ENCODE measurements at regions not wholly inside any gene's neighbourhood (a gene's known extent, or its start where the extent isn't known, plus 50 kb on each side); places are given as distances from the start of the nearest gene placed in this dataset.

GRCh38 chr5:74363603-74364205 lies 276.8 kb downstream of the ENC1 start:
- Histone ChIP-seq H3K4me1 (peaks cover 30% of the 10 kb centered on the region), H3K27ac (no peak overlapping the region), H4K20me1 (no peaks in the 10 kb centered on the region), H3K4me3 (no peak overlapping the region), H3K9ac (no peak overlapping the region), H3K4me2 (peak overlapping the region; percentile 86), H3K27me3 (no peaks in the 10 kb centered on the region), H3K36me3 (no peaks in the 10 kb centered on the region), H3K9me3 (no peaks in the 10 kb centered on the region)
- no peak for TF ChIP-seq Cebpa-rat (IDR thresholded peaks at IDR 0.05)

DNA sequence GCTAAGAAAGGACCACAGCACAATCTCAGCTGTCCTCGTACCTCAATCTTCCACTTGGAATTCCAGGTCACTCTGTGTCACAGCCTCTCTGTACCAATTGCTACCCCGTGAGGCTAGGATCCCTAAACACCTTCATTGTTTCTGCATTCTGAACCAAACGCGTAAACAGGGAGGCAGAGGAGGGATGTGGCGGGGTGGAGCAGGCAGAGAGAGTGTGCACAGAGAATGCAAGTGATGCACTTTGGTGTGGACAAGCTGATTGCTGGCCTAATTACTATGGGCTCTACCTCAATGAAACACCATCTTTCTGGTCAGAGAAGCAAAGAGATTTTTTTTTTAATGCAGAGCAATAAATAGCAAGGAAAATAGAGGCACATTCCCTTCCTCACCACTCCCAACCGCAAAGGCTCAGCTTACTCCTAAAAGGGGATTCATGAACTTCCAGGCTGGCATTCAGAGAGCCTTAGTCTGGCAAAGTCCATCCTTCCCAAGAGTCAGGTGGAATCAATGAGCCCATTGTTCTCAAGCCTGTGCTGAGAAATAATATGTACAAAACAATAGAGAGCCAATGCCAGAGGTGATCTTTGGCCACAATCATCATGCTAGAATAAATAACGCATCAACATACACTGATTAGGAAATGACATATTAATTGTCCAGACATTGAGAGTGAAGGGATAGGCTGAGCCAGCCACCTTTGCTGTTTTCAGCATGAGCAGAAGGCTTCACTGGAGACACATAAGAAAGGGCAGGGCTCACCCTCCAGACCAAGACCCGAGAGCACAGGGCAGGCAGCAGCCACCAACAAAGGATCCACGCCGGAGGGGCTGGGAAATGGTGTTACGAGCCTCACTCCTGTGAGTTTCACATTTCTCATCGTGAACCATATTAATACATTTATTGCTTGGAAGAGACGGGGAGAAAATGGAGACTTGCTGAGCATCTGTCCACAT lies 278.8 kb downstream of the ENC1 start:
- Histone ChIP-seq H3K36me3 (no peaks in the 10 kb centered on the region), H3K9ac (no peak overlapping the region), H3K27me3 (no peaks in the 10 kb centered on the region; the same call in 1 of the 2 replicates), H3K9me3 (no peaks in the 10 kb centered on the region), H3K4me1 (peaks cover 30% of the 10 kb centered on the region), H4K20me1 (no peaks in the 10 kb centered on the region), H3K4me3 (no peak overlapping the region), H3K4me2 (no peak overlapping the region), H3K27ac (no peak overlapping the region)
- TF ChIP-seq Cebpa-rat (IDR thresholded peaks at IDR 0.05), result no peak

DNA sequence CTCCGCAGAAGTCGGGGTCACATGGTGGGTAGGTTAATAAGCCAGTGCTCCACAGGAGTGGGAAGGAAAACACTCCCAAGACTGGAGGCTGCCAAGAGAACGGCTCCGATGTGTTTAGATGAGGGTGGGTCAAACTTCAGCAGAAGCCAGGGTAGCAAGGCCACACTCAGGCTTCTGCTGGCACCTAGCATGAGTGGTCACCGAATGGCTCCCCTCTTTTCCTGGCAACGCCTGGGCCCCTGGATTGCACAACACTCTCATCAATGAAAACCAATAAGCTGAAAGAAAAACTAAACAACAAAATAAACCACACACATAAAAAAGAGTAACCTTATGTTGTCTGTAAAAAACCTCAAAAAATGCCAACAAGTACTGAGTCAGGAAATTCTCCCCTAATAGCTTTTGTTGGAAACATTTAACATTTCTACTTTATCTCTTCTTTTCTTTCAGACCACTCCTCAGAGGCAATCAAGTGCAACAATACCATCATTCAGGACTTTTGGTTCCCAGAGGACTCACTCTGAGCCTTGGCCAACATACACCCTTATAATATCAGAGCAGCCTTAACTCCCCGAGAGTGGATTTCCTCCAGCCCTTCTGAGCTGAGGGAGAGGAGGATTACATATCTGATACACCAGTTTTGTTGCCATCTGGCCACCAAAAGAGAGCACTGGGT lies 279.9 kb downstream of the ENC1 start:
- Histone ChIP-seq H3K4me2 (no peak overlapping the region), H3K27ac (no peak overlapping the region), H3K4me3 (no peak overlapping the region), H4K20me1 (no peaks in the 10 kb centered on the region), H3K36me3 (no peaks in the 10 kb centered on the region), H3K27me3 (no peaks in the 10 kb centered on the region; the same call in 1 of the 2 replicates), H3K9ac (no peak overlapping the region), H3K9me3 (no peaks in the 10 kb centered on the region), H3K4me1 (peaks cover 30% of the 10 kb centered on the region)
- TF ChIP-seq Cebpa-rat (IDR thresholded peaks at IDR 0.05), result no peak

- Histone ChIP-seq H3K4me1 (peaks cover 32% of the 10 kb centered on the region), H3K9ac (no peak overlapping the region), H3K27ac (no peak overlapping the region), H3K9me3 (no peaks in the 10 kb centered on the region), H3K4me2 (no peak overlapping the region), H4K20me1 (no peaks in the 10 kb centered on the region), H3K4me3 (no peak overlapping the region), H3K27me3 (no peaks in the 10 kb centered on the region; the same call in 1 of the 2 replicates), H3K36me3 (no peaks in the 10 kb centered on the region)
- no peak for TF ChIP-seq Cebpa-rat (IDR thresholded peaks at IDR 0.05)
Measured at GRCh38 chr5:74357827-74358226, 282.7 kb downstream of the ENC1 start.

DNA sequence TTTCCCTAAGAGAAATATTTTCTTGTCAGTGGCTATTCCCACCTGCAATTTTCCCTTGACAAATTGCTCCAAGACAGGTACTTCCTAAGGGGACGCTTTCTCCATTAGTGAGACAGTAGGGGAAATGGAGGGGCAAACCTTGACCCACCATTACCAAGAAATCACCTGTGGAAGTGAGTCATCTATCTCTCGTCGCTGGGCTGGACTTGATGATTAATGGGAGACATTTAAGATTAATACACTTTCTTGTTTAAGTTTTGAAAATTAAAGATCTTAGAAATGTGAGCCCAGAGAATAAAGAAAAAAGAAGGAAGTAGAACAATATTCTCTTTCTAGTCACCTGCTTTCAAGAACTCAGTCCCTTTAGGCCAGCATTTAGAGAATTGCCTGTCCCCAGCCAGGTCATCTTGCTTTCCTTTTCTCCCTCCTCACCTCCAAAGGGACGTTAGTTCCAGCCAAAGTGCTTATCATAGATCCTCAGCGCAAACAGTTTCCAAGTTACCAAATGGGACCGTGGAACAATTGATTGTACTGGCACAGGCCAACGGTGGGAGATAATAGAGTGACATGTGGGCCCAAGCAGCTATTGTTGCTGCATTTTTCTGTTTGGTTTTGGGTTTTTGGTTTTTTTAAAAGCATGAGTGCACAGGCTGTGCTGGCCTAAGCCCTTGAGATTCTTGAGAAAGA lies 284.4 kb downstream of the ENC1 start:
- no peak overlapping the region for H3K27ac ChIP-seq

DNA sequence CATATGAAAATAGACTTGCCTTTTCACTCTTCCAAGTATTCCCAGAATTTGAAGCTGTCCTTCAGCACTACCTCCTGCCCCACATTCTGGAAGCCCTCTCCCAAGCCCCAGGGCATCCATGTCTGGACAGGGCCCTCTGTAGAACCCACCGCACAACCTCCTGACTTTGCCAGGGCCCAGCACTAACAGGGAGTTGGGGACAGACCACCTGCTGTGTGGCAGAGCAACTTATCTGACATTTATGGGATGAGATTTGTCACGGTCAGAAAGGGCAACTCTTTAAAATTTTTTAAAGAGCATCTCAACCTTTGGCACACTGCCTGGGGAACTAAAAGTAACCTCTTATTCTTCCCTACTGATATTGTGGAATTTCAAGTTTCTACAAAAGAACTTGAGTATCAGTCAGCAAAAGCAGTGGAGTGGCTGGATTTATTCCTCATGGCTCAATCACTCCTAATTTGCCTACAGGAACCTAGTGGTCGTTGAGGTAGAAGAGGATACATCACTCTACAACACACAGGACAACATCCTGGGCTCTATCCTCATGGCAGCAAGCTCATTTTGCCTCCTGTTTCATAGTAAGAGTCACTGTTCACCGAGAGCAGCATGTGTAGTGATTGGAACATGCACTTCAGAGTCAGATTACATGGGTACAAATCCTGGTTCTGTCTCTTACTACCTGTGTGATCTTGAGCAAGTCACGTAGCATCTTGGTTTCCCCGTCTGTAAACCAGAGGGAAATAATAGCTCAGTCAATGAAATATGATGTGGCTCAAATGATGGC lies 285.3 kb downstream of the ENC1 start:
- Histone ChIP-seq H3K4me3 (no peak overlapping the region), H3K4me2 (no peak overlapping the region), H3K36me3 (no peaks in the 10 kb centered on the region), H3K27me3 (no peaks in the 10 kb centered on the region; the same call in 1 of the 2 replicates), H3K4me1 (peaks cover 14% of the 10 kb centered on the region), H4K20me1 (no peaks in the 10 kb centered on the region), H3K9ac (no peak overlapping the region), H3K9me3 (no peaks in the 10 kb centered on the region), H3K27ac (no peak overlapping the region)
- no peak for TF ChIP-seq Cebpa-rat (IDR thresholded peaks at IDR 0.05)

More for the DNA sequence above, 284.4 kb downstream of the ENC1 start:
- TF ChIP-seq Cebpa-rat (IDR thresholded peaks at IDR 0.05), result no peak
- Histone ChIP-seq H3K4me2 (no peak overlapping the region), H3K4me3 (no peak overlapping the region), H3K27me3 (no peaks in the 10 kb centered on the region; the same call in 1 of the 2 replicates), H3K9me3 (no peaks in the 10 kb centered on the region), H3K4me1 (peaks cover 23% of the 10 kb centered on the region), H4K20me1 (no peaks in the 10 kb centered on the region), H3K36me3 (no peaks in the 10 kb centered on the region), H3K9ac (no peak overlapping the region)

DNA sequence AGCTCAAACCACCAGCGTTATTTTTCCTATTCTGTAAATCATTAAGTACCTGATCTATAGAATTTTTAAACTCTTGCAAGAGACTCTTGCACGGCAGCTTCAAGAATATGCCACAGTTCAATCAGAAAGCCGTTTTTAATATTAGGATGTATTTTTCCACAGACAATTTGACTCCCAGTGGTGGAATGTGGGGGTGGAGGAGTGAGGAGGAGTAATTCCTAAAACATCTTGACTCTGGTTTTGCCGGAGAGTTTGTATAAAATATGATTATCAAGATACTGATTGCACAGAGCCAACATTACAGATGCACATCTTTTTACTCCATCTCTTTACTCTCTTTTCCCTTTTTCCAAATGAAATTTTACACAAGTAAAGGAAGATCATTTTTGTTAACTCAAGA lies 288.3 kb downstream of the ENC1 start:
- Histone ChIP-seq H3K4me1 (peaks cover 14% of the 10 kb centered on the region), H3K4me3 (no peak overlapping the region), H3K27ac (no peak overlapping the region), H3K4me2 (no peak overlapping the region), H3K27me3 (no peaks in the 10 kb centered on the region), H4K20me1 (no peaks in the 10 kb centered on the region), H3K36me3 (no peaks in the 10 kb centered on the region), H3K9ac (no peak overlapping the region), H3K9me3 (no peaks in the 10 kb centered on the region)
- no peak for TF ChIP-seq Cebpa-rat (IDR thresholded peaks at IDR 0.05)

DNA sequence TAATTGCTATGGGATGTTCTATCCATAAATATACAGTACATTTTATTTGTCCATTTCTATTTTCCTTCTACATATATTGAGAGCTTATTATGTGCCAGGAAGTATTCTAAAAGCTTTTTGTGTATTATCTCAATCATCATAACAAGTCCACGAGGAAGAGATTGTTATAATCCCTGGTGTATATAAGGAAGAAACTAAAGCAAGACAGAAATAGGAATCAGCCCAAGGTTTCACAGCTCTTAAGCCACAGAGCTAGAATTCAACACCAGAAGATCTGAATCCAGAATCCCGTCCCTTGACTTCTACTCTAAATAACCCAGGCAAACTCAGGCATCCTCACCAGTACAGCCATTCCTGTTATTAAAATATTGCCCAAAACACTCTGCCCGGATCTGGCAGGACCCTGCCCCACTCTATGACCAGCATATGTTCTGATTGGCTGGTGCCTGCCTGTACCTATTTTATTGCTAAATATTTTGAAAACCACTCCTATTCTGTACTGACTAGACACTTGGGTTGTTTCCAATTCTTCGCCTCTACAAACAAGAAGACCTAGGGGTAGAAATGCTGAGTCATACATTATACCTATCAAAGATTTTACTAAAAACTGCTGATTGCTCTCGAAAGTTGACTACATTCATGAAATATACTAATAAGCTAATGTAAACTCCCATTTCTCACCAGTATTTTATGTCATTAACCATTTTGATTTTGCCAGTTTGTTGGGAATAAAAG lies 297.4 kb downstream of the ENC1 start:
- Histone ChIP-seq H3K4me1 (no peaks in the 10 kb centered on the region), H3K36me3 (no peaks in the 10 kb centered on the region), H3K27me3 (no peaks in the 10 kb centered on the region), H3K9ac (no peak overlapping the region), H3K9me3 (no peaks in the 10 kb centered on the region), H3K4me3 (no peak overlapping the region), H3K4me2 (no peak overlapping the region), H4K20me1 (no peaks in the 10 kb centered on the region), H3K27ac (no peak overlapping the region)
- no peak for TF ChIP-seq Cebpa-rat (IDR thresholded peaks at IDR 0.05)
